Umbilical cord (tissue), 1 donor: ENCODE measurements at regions not wholly inside any gene's neighbourhood (a gene's known extent, or its start where the extent isn't known, plus 50 kb on each side); places are given as distances from the start of the nearest gene placed in this dataset.
"Not testable (repeated sequence)": the region's sequence is repeated elsewhere in the genome, so short reads cannot be mapped to it uniquely, and the experiment has no call there.

Experiments used
- DNase-seq: peaks from one replicate; pipeline ENCODE4 v3.0.0-alpha.2; 2015; ENCODE audit warnings: low spot score

- peak; percentile 80 for DNase-seq
Observed at GRCh38 chr1:201637282-201638079, 98.6 kb downstream of the NAV1 start.

DNA sequence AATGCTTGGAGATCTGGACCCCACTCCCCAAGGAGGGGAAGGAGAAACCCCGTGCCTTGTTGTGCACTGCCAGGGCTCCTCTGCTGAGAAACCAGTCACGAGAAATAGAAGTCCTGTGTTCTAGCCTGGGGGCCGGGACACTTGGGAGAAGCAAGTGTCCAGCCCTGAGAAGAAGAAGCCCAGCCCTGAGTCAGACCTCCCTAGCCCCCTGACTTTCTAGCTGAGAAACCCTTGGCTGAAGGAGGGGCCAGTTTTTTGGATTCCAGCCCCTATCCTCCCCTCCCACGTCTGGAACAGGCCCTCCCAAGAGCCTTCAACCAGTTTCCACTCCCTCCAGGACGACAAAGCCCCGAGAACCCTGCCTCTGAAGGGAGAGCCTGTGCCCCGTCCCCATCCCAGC lies 100.5 kb downstream of the NAV1 start:
- no peak for DNase-seq

DNA sequence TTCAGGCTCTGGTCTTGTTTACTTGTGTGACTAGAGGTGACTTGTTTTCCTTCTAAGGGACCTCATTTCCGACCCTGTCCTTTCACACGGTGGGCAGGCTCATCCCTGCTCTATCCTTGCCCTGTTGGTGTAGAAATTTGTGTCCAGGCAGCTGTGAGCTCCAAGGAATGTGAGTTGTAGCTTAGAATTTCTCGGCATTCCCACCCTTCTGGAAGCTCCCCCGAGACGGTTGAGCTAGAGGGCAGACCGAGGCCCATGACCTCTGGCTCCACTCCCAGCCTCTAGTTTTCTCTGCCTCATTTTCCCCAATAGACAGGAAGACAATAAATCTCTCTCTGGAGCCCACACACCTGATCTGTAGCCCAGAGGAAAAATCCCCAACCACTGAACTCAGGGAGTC lies 100.9 kb downstream of the NAV1 start:
- no peak for DNase-seq

- DNase-seq, result no peak
Observed at GRCh38 chr1:201640624-201641023, 101.7 kb downstream of the NAV1 start.

DNA sequence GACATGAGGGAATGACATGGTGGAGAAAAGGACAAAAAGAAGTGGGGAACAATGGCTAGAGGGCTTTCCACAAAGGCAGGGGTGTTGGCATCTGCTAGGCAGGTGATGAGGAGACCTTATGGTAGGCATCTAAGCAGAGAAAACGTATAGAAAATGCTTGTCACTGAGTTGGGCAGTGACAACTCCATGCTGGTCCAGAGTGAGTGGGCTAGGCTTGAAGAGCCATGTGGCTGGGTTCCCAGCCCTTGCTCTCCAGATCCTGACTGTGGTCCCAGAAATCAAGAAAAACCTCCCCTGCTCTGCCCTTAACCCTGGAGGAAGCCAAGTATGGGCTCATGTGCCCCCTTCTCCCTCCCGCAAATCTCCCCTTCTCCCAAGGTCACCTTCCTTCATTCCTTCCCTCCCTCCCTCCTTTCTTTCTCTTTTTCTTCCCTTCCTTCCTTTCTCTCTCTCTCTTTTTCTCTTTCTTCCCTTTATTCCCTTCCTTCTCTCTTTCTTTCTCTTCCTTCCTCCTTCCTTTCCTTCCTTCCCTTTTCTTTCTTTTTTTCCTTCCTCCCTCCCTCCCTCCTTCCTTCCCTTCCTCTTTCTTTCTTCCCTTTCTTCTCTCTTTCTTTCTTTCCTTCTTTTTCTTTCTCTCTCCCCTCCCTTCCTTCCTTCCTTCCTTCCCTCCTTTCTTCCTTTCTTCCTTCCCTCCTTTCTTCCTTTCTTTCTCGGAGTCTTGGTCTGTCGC lies 102.8 kb downstream of the NAV1 start:
- no peak for DNase-seq

GRCh38 chr1:201643835-201644104 lies 104.8 kb downstream of the NAV1 start:
- DNase-seq, result no peak

DNA sequence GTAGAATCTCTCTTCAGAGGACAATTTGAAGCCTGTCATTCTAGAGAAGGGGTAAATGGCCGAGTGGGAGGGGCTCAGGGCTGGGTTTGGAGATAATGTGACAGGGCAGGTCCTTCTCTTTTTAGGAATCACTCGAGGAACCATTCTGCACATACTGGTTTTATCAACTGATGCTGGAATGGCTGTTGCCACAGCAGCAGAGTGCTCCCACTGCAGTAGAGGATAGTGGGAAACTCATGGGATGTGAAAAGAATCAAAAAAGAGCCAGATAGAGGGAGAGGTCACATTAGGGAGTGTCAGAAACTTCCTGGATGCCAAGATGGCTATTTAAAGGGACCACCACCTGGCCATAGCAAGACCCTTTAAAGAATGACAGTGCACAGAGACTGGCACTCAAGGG lies 105.3 kb downstream of the NAV1 start:
- no peak for DNase-seq

- DNase-seq, result not testable (repeated sequence)
Observed at GRCh38 chr1:201645000-201645399, 106.1 kb downstream of the NAV1 start.

DNA sequence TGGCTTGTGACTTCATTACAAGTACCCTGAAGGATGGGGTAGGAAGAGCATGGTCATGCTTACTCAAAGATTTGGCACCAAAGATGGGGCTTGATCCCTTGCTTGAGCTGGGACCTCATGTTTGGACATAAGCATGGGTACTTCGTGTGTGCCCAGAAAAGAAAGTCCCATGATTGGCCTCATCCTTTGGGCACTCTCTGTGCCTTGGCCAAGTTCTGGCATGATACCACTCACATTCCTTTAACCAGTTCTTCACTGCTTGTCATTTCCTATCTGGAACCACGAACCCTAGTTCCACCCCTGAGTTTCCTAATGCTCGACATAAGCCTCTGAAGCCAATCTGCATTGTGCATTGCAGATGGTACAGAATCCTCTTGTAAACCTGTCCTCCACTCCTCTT lies 107.0 kb downstream of the NAV1 start:
- DNase-seq, result no peak

DNA sequence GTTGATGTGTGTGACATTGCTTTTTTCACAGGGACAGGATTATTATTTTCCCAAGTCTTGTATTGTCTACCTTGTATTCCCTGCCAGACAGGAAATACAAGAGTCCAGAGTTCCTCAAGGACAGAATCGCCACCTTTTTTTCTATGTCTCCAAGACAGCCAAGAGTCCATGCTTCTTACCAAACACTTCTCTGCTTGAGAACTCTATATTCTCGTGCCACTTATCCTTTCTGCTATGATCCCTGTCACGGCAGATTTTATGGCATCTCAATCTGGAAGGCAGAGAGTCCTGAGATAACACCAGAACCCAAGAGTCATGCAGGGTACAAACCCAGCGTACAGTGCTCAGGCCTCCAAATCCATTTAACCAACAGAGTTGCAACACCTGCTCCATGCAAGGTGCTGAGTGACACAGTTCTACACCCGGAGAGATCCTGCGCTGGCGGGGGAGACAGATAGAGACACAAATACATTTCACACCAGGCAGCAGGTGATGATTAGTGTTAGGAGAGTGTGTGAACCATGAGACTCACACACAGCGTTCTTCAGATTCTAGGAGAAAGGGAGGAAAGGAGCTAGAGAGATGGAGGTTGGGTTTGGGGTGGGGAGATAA lies 107.6 kb downstream of the NAV1 start:
- no peak for DNase-seq

DNA sequence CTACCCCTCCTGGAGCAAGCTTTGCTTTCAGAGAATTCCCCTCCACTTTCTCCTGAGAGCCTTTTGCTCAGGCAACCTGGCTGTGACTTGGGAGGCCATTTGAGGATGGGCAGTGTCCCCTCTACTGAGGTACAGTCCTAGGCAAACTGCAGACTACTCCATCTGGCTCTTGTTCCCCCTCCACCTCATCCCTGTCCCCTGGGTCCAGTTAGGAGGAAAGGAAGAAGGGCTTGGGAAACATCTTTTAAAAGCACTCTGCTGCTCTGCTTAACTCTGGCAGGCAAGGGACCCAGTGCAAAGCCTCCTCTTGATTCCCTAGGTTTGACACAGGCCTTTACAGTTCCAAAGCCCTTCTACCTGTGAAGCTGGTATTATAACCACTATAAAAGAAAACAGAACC lies 108.2 kb downstream of the NAV1 start:
- no peak for DNase-seq

- DNase-seq, result no peak
Observed at GRCh38 chr1:201647722-201648065, 108.8 kb downstream of the NAV1 start.

DNA sequence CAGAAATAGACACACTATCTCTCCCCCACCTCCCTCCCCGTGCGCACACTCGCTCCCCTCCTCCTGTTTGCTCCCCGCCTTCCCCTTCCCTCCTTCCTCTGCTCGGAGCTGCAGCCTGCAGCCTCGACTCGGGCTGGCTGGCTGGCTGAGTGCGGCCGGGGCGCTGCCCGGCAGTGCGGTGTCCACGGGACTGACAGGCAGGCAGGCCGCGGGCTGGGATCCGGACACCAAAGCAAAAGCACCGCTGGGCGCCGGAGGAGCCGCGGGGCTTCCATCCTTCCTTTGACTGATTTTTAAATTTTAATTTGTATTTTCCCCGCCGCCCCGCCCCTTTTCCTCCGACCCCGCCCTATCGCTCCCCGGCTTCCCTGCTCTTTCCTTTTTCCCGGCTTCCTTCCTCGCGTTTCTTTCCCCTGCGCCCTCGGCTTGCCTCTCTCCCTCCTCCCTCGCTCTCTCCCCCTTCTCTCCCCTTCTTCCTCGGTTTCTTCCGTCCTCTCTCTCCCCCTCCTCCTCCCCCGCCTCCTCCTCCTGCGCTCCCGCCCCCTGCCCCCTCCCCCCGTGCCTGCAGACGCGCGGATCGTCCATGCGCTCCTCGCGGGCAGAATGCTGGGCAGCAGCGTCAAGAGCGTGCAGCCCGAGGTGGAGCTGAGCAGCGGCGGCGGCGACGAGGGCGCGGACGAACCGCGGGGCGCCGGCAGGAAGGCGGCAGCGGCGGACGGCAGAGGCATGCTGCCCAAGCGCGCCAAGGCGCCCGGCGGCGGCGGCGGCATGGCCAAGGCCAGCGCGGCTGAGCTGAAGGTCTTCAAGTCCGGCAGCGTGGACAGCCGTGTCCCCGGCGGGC lies 109.4 kb downstream of the NAV1 start:
- DNase-seq, result peak; percentile 80

GRCh38 chr1:201648907-201649721 lies 110.2 kb downstream of the NAV1 start:
- DNase-seq, result peak; percentile 46

- DNase-seq, result peak; percentile 88
Observed at GRCh38 chr1:201649761-201650622, 111.1 kb downstream of the NAV1 start.

- no peak for DNase-seq
Observed at GRCh38 chr1:201650623-201650933, 111.7 kb downstream of the NAV1 start.

- DNase-seq, result no peak
Observed at GRCh38 chr1:201652181-201652580, 113.3 kb downstream of the NAV1 start.

GRCh38 chr1:201653233-201653632 lies 114.3 kb downstream of the NAV1 start:
- DNase-seq, result no peak

DNA sequence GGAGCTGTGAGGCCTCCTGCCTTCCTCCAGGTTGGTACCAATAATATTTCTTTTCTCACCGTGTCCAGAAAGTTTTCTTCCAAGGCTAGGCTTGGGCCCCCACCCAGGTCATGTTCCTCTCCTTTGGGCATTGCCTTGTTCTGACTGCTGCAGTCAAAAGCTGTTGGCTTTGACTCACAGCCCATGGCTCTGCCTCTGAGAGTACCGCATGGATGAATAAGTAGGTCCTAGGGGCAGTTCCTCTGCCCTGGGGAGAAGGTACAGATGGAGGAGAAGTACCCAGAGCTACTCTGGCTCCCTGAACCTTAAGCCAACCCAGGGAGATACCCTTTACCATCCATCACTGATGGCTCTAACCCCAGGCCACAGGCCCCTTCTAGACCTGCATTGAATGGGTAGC lies 115.0 kb downstream of the NAV1 start:
- DNase-seq, result no peak

GRCh38 chr1:201655243-201655642 lies 116.3 kb downstream of the NAV1 start:
- peak; percentile 77 for DNase-seq

DNA sequence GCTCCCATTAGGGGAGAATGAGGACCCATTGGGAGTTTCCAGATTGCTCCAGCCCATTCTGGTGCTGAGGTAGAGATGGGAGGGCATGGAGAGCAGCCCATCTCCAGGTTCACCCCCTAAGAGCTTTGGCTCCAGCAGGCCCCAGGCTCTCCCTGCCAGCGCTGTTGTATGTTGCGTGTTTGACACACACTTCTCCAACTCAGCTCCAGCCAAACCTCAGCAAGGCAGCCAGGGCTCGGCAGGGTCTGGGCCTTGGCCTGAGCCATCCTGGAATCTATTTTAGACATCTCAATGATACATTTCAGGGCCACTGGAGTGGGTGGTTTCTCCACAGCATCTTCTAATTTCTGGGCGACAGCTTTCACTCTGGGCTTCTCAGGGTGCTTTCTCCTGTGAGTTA lies 117.0 kb downstream of the NAV1 start:
- DNase-seq, result no peak
